Skeletal muscle tissue (tissue), 3 donors: ENCODE measurements at regions not wholly inside any gene's neighbourhood (a gene's known extent, or its start where the extent isn't known, plus 50 kb on each side); places are given as distances from the start of the nearest gene placed in this dataset.
"Not testable (repeated sequence)": the region's sequence is repeated elsewhere in the genome, so short reads cannot be mapped to it uniquely, and the experiment has no call there.

Experiments
- H3K27ac ChIP-seq: one replicate; pipeline ENCODE4 v1.7.0; 2013; ENCODE audit warnings: mild to moderate bottlenecking, low read depth, low read length, inconsistent platforms
- H3K27me3 ChIP-seq, 3 donors: one replicate each; pipeline ENCODE4 v1.7.0; 2013; ENCODE audit warnings: low read length in 3 of 3; ENCODE audit not compliant: control insufficient read depth in 3 of 3, insufficient read depth in 3 of 3
- H3K36me3 ChIP-seq, 3 donors: one replicate each; pipeline ENCODE4 v1.7.0; 2013; ENCODE audit warnings: low read length in 3 of 3; ENCODE audit not compliant: control insufficient read depth in 3 of 3, insufficient read depth in 3 of 3
- H3K4me1 ChIP-seq, 3 donors: one replicate each; pipeline ENCODE4 v1.7.0; 2013; ENCODE audit warnings: low read length in 3 of 3, mild to moderate bottlenecking in 3 of 3; ENCODE audit not compliant: control insufficient read depth in 3 of 3, insufficient read depth in 3 of 3
- H3K4me3 ChIP-seq, 3 donors: one replicate each; pipeline ENCODE4 v1.7.0; 2013; ENCODE audit warnings: low read length in 3 of 3
- H3K9ac ChIP-seq, 3 donors: one replicate each; pipeline ENCODE4 v1.7.0; 2013; ENCODE audit warnings: low read length in 3 of 3, mild to moderate bottlenecking in 3 of 3, moderate library complexity in 2 of 3, low read depth in 1 of 3
- H3K9me3 ChIP-seq, 3 donors: one replicate each; pipeline ENCODE4 v1.7.0; 2013; ENCODE audit warnings: low read length in 3 of 3; ENCODE audit not compliant: control insufficient read depth in 3 of 3
- donor health status: Osteomylitis.

GRCh38 chr10:35882422-35883150 is 240.5 kb upstream of the FZD8 start:
- Histone ChIP-seq H3K9ac (no peak overlapping the region), H3K9me3 (no peaks in the 10 kb centered on the region), H3K27ac (no peak overlapping the region), H3K27me3 (no peaks in the 10 kb centered on the region), H3K4me1 (no peaks in the 10 kb centered on the region), H3K4me3 (no peak overlapping the region), H3K36me3 (no peaks in the 10 kb centered on the region)

GRCh38 chr10:35881320-35881719 is 239.2 kb upstream of the FZD8 start:
- no peaks in the 10 kb centered on the region for H3K4me1 ChIP-seq
- no peaks in the 10 kb centered on the region for H3K27me3 ChIP-seq
- H3K27ac ChIP-seq: no peak overlapping the region
- no peaks in the 10 kb centered on the region for H3K9me3 ChIP-seq
- H3K36me3 ChIP-seq: no peaks in the 10 kb centered on the region
- H3K9ac ChIP-seq: no peak overlapping the region
- no peak overlapping the region for H3K4me3 ChIP-seq

- H3K4me1 ChIP-seq: no peaks in the 10 kb centered on the region
- H3K4me3 ChIP-seq: no peak overlapping the region
- no peaks in the 10 kb centered on the region for H3K36me3 ChIP-seq
- H3K9ac ChIP-seq: no peak overlapping the region
- no peaks in the 10 kb centered on the region for H3K9me3 ChIP-seq
- no peaks in the 10 kb centered on the region for H3K27me3 ChIP-seq
- H3K27ac ChIP-seq: no peak overlapping the region
Observed at GRCh38 chr10:35876248-35876647, 234.2 kb upstream of the FZD8 start.

- Histone ChIP-seq H3K36me3 (no peaks in the 10 kb centered on the region), H3K27me3 (no peaks in the 10 kb centered on the region), H3K4me3 (no peak overlapping the region), H3K4me1 (no peaks in the 10 kb centered on the region), H3K9ac (no peak overlapping the region), H3K9me3 (no peaks in the 10 kb centered on the region), H3K27ac (no peak overlapping the region)
Observed at GRCh38 chr10:35875016-35875676, 233.1 kb upstream of the FZD8 start.

GRCh38 chr10:35874311-35875015 is 232.4 kb upstream of the FZD8 start:
- Histone ChIP-seq H3K9ac (no peak overlapping the region), H3K4me1 (no peaks in the 10 kb centered on the region), H3K27ac (no peak overlapping the region), H3K4me3 (no peak overlapping the region), H3K9me3 (no peaks in the 10 kb centered on the region), H3K36me3 (no peaks in the 10 kb centered on the region), H3K27me3 (no peaks in the 10 kb centered on the region)

- H3K4me1 ChIP-seq: no peaks in the 10 kb centered on the region
- H3K36me3 ChIP-seq: no peaks in the 10 kb centered on the region
- no peaks in the 10 kb centered on the region for H3K9me3 ChIP-seq
- no peak overlapping the region for H3K27ac ChIP-seq
- H3K9ac ChIP-seq: no peak overlapping the region
- no peak overlapping the region for H3K4me3 ChIP-seq
- H3K27me3 ChIP-seq: no peaks in the 10 kb centered on the region
Observed at GRCh38 chr10:35872671-35873070, 230.6 kb upstream of the FZD8 start.

GRCh38 chr10:35870665-35871310 is 228.7 kb upstream of the FZD8 start:
- Histone ChIP-seq H3K27ac (no peak overlapping the region), H3K36me3 (no peaks in the 10 kb centered on the region), H3K9me3 (no peaks in the 10 kb centered on the region), H3K9ac (no peak overlapping the region), H3K27me3 (no peaks in the 10 kb centered on the region), H3K4me3 (no peak overlapping the region), H3K4me1 (no peaks in the 10 kb centered on the region)

GRCh38 chr10:35858676-35859283 is 216.7 kb upstream of the FZD8 start:
- not testable (repeated sequence) for H3K27me3 ChIP-seq

GRCh38 chr10:35857860-35858259 is 215.8 kb upstream of the FZD8 start:
- Histone ChIP-seq H3K4me3 (no peak overlapping the region), H3K27ac (no peak overlapping the region)

More at GRCh38 chr10:35858676-35859283, 216.7 kb upstream of the FZD8 start:
- not testable (repeated sequence) for H3K4me1 ChIP-seq, H3K4me3 ChIP-seq, H3K27ac ChIP-seq, H3K36me3 ChIP-seq, H3K9me3 ChIP-seq, H3K9ac ChIP-seq

More at GRCh38 chr10:35857860-35858259, 215.8 kb upstream of the FZD8 start:
- Histone ChIP-seq H3K9ac (no peak overlapping the region), H3K27me3 (no peaks in the 10 kb centered on the region), H3K4me1 (no peaks in the 10 kb centered on the region), H3K36me3 (no peaks in the 10 kb centered on the region), H3K9me3 (no peaks in the 10 kb centered on the region)
